A549 (cell line): ENCODE measurements at regions not wholly inside any gene's neighbourhood (a gene's known extent, or its start where the extent isn't known, plus 50 kb on each side); places are given as distances from the start of the nearest gene placed in this dataset.

Experiments used
- ATAC-seq, 2 experiments: fragments of 200-7000 bp in 1 of 2; fragments of >200 bp in 1 of 2; cut with Nextera tagmentation in 1 of 2; cut with Tn5 transposase in 1 of 2; 3 replicates each; pipeline versions ENCODE4 v1.8.0 to v1.9.1; 2018 to 2020; ENCODE audit warnings: mild to moderate bottlenecking in 1 of 2, moderate library complexity in 1 of 2
- CTCF ChIA-PET: fragments of 300-600 bp; sonication (Branson Sonifier 250); formaldehyde crosslinking; extraction: SDS; loops from one replicate; lab custom pipeline; 2021; ENCODE audit warnings: antibody characterized with exemption, inconsistent platforms; lab: Yijun Ruan, JAX
- POLR2A ChIA-PET: fragments of 350-600 bp; formaldehyde crosslinking; extraction: SDS; loops from one replicate; lab custom pipeline; 2021; ENCODE audit warnings: antibody characterized with exemption, inconsistent platforms; lab: Yijun Ruan, JAX
- DNase-seq, 2 experiments: peaks; one replicate each; pipeline versions ENCODE4 v3.0.0 to v3.0.0-alpha.2; 2011 to 2016; ENCODE audit warnings: low read depth in 1 of 2, low spot score in 1 of 2
- FAIRE-seq: peaks from 2 replicates; lab custom pipeline; 2011; peaks lifted over from hg19 to GRCh38; lab: Jason Lieb, UNC
- H3K27ac ChIP-seq, 2 experiments: fragments of >200 bp; sonication (Bioruptor Twin); formaldehyde crosslinking; 3 replicates each; pipeline ENCODE4 v1.5.1; 2016 to 2017
- H3K4me1 ChIP-seq: fragments of >200 bp; sonication (Bioruptor Twin); formaldehyde crosslinking; 3 replicates; pipeline ENCODE4 v1.6.1; 2016
- H3K4me2 ChIP-seq: fragments of >200 bp; sonication (Bioruptor Twin); formaldehyde crosslinking; 3 replicates; pipeline ENCODE4 v1.6.1; 2016
- H3K4me3 ChIP-seq: fragments of >200 bp; sonication (Bioruptor Twin); formaldehyde crosslinking; 3 replicates; pipeline ENCODE4 v1.5.1; 2016
- H3K9me3 ChIP-seq: fragments of >200 bp; sonication (Bioruptor Twin); formaldehyde crosslinking; 3 replicates; pipeline ENCODE4 v1.6.1; 2016
- BHLHE40 ChIP-seq: IDR thresholded peaks from 2 replicates; pipeline ENCODE4 v1.6.1; 2012; ENCODE audit warnings: low read depth, low read length, inconsistent platforms
- CEBPB ChIP-seq, 2 experiments: fragments of >200 bp in 1 of 2; sonication (Bioruptor Twin) in 1 of 2; formaldehyde crosslinking in 1 of 2; IDR thresholded peaks; 2 replicates each; pipeline ENCODE4 v1.6.1; 2012 to 2016
- CTCF ChIP-seq: fragments of >200 bp; sonication (Bioruptor Twin); formaldehyde crosslinking; IDR thresholded peaks from 3 replicates; pipeline ENCODE4 v1.5.1; 2016
- EP300 ChIP-seq, 2 experiments: fragments of >200 bp; sonication (Bioruptor Twin); formaldehyde crosslinking; IDR thresholded peaks; 2 replicates in 1 of 2; 3 replicates in 1 of 2; pipeline ENCODE4 v1.6.1; 2016 to 2017
- FOSL2 ChIP-seq, 2 experiments: fragments of 450-650 bp in 1 of 2; fragments of >200 bp in 1 of 2; sonication (Bioruptor Twin) in 1 of 2; formaldehyde crosslinking; IDR thresholded peaks; 2 replicates each; pipeline versions ENCODE4 v1.5.0 to v1.6.1; 2016 to 2020; ENCODE audit warnings: mild to moderate bottlenecking in 1 of 2, moderate library complexity in 1 of 2
- FOXS1 ChIP-seq: fragments of 250-450 bp; sonication (Bioruptor Pico); IDR thresholded peaks from 2 replicates; pipeline ENCODE4 v1.5.0; 2020; ENCODE audit warnings: mild to moderate bottlenecking, moderate library complexity
- GATA3 ChIP-seq: IDR thresholded peaks from 2 replicates; pipeline ENCODE4 v1.6.1; 2012; ENCODE audit warnings: borderline replicate concordance
- HES2 ChIP-seq: fragments of >200 bp; sonication (Bioruptor Twin); formaldehyde crosslinking; IDR thresholded peaks from 2 replicates; pipeline ENCODE4 v1.6.1; 2016
- HMGXB4 ChIP-seq: fragments of 250-450 bp; sonication (Bioruptor Pico); IDR thresholded peaks from 2 replicates; pipeline ENCODE4 v1.5.0; 2021; ENCODE audit warnings: mild to moderate bottlenecking, moderate library complexity, borderline replicate concordance
- HOXA7 ChIP-seq: fragments of 250-450 bp; sonication (Bioruptor Pico); IDR thresholded peaks from 2 replicates; pipeline ENCODE4 v1.5.0; 2020; ENCODE audit warnings: mild to moderate bottlenecking, moderate library complexity
- HOXB5 ChIP-seq: fragments of 250-450 bp; sonication (Bioruptor Pico); IDR thresholded peaks from 2 replicates; pipeline ENCODE4 v1.5.0; 2020; ENCODE audit warnings: mild to moderate bottlenecking, moderate library complexity
- JUNB ChIP-seq: fragments of >200 bp; sonication (Bioruptor Twin); formaldehyde crosslinking; IDR thresholded peaks from 2 replicates; pipeline ENCODE4 v1.6.1; 2016
- MAX ChIP-seq: IDR thresholded peaks from 2 replicates; pipeline ENCODE4 v1.6.1; 2012
- MYC ChIP-seq: IDR thresholded peaks from 2 replicates; pipeline ENCODE4 v1.6.1; 2012; ENCODE audit warnings: mild to moderate bottlenecking, inconsistent platforms, low read length, improper control_type of control experiment, borderline replicate concordance
- NFE2L2 ChIP-seq: fragments of 150-350 bp; conservative IDR thresholded peaks from 2 replicates; pipeline ENCODE4 v1.6.1; 2014; ENCODE audit warnings: low read length
- POLR2A ChIP-seq: IDR thresholded peaks from 2 replicates; pipeline ENCODE4 v1.6.1; 2012; ENCODE audit warnings: mild to moderate bottlenecking, low read length
- POLR2AphosphoS2 ChIP-seq: conservative IDR thresholded peaks from 2 replicates; pipeline ENCODE4 v1.6.1; 2012; ENCODE audit warnings: low read length, improper control_type of control experiment, inconsistent platforms
- RAD21 ChIP-seq, 2 experiments: fragments of >200 bp in 1 of 2; sonication (Bioruptor Twin) in 1 of 2; formaldehyde crosslinking in 1 of 2; IDR thresholded peaks in 1 of 2; conservative IDR thresholded peaks in 1 of 2; 2 replicates in 1 of 2; 3 replicates in 1 of 2; pipeline ENCODE4 v1.6.1; 2012 to 2018; ENCODE audit warnings: inconsistent platforms in 1 of 2
- RARB ChIP-seq: fragments of 250-450 bp; sonication (Bioruptor Pico); IDR thresholded peaks from 2 replicates; pipeline ENCODE4 v1.8.0; 2021; ENCODE audit warnings: mild to moderate bottlenecking, moderate library complexity
- RCOR1 ChIP-seq: fragments of 150-350 bp; IDR thresholded peaks from 2 replicates; pipeline ENCODE4 v1.6.1; 2014; ENCODE audit warnings: antibody characterized with exemption, low read length, low read depth
- RFX5 ChIP-seq: fragments of 450-650 bp; IDR thresholded peaks from 2 replicates; pipeline ENCODE4 v1.7.1; 2014; ENCODE audit warnings: antibody characterized with exemption, mild to moderate bottlenecking, moderate library complexity
- ZC3H11A ChIP-seq: fragments of 450-650 bp; IDR thresholded peaks from 2 replicates; pipeline ENCODE4 v1.6.1; 2014; ENCODE audit warnings: antibody characterized with exemption, mild to moderate bottlenecking
- WGBS: methylation state at CpG from one replicate; pipeline ENCODE4 v1.1.6; 2017; ENCODE audit errors: missing lambda C conversion rate; 5-methylcytosine and 5-hydroxymethylcytosine counted together

- ATAC-seq: no peak
- FAIRE-seq: no peak
- POLR2A ChIA-PET: no interaction called here
These were observed 230.4 kb upstream of the BMPER start for GRCh38 chr7:33674804-33675411.

DNA sequence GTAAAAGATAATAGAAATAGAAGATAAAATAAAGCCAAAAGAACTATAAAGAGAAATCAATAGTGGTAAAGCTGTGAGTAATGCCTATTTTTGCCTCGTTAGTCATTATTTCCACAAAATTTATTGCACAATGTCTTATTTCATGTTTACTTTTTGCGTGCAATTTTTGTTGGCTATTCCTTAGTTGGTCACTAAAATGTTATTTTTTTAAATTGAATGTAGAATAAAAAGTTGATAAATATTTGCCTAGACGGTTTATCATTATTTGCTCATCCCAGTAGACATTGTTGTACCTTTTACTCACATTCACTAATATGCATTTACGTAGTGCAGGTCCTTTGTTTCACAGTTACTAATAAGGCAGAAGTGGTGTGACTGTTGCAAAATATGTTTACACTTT is 227.8 kb upstream of the BMPER start:
- no peaks in the 10 kb centered on the region for H3K9me3 ChIP-seq
- peaks cover 13% of the 10 kb centered on the region; the same call in 2 of the 3 replicates for H3K4me1 ChIP-seq
- CTCF ChIA-PET: no interaction called here
- DNase-seq: peak in 1 of 2 experiments; percentile 13
- no peak overlapping the region for H3K27ac ChIP-seq
- H3K4me3 ChIP-seq: no peak overlapping the region
- POLR2A ChIA-PET: no interaction called here
- no peak for TF ChIP-seq POLR2AphosphoS2
- peak; percentile 44; the same call in 1 of the 2 replicates for TF ChIP-seq GATA3
- no peak; a peak in 1 of 5 replicates for TF ChIP-seq RAD21 (conservative IDR thresholded peaks at IDR 0.05 in 1 of 2, IDR thresholded peaks at IDR 0.05 in 1 of 2)
- TF ChIP-seq RARB (CRISPR knock-in tag): no peak
- peak; percentile 89 to 91 for TF ChIP-seq CEBPB (IDR thresholded peaks at IDR 0.05)
- peak; percentile 83 for TF ChIP-seq FOSL2 (IDR thresholded peaks at IDR 0.05)
- peak; percentile 85 for TF ChIP-seq FOSL2 (CRISPR knock-in tag; IDR thresholded peaks at IDR 0.05)
- peak; percentile 73 for TF ChIP-seq HES2
- no peak for TF ChIP-seq HOXA7 (CRISPR knock-in tag)
- TF ChIP-seq RCOR1: no peak
- no peak for TF ChIP-seq HMGXB4 (CRISPR knock-in tag)
- peak; percentile 15; the same call in 1 of the 2 replicates for TF ChIP-seq FOXS1 (CRISPR knock-in tag)
- peak in 1 of 2 experiments; percentile 79; a peak in 2 of 5 replicates for TF ChIP-seq EP300 (IDR thresholded peaks at IDR 0.05)
- TF ChIP-seq MYC: no peak
- no peak for TF ChIP-seq HOXB5 (CRISPR knock-in tag)
- TF ChIP-seq NFE2L2: no peak
- TF ChIP-seq JUNB: peak; percentile 96
- no peak for TF ChIP-seq CTCF
- TF ChIP-seq POLR2A: no peak
- peak; percentile 72 for FAIRE-seq
- no peak for ATAC-seq
- H3K4me2 ChIP-seq: peak overlapping the region; percentile 30; the same call in 2 of the 3 replicates
- 9% methylated on average over 4 of the region's 4 CpGs for WGBS

More at GRCh38 chr7:33674804-33675411, 230.4 kb upstream of the BMPER start:
- CTCF ChIA-PET: no interaction called here
- no peak for DNase-seq
- 77% methylated on average over 4 of the region's 4 CpGs for WGBS
- TF ChIP-seq BHLHE40 (no peak), GATA3 (no peak), POLR2A (no peak), MAX (no peak), RFX5 (no peak), ZC3H11A (no peak)
- Histone ChIP-seq H3K4me2 (no peak overlapping the region), H3K4me1 (peaks cover 13% of the 10 kb centered on the region; the same call in 2 of the 3 replicates), H3K9me3 (no peaks in the 10 kb centered on the region), H3K27ac (no peak overlapping the region), H3K4me3 (no peak overlapping the region)
